ENCODE measurements at regions not wholly inside any gene's neighbourhood (a gene's known extent, or its start where the extent isn't known, plus 50 kb on each side); places are given as distances from the start of the nearest gene placed in this dataset.

DNA sequence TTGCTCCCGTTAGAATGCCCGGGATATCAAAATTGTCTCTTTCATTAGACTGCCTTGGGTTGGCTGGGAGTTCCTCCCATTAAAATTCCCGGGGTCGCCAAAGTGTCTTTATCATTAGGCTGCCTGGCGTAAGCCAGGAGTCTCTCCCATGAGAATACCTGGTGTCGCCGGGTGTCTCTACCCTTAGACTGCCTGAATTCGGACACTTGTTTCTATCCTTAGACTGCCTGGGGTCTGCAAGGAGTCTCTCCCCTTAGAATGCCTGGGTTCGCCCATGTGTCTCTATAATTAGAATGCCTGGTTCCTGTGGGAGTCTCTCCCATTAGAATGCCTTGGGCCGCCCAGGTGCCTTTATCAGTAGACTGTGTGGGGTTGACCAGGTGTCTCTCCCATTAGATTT, 1538.2 kb downstream of the UQCRFS1 start:
- no peak overlapping the region for H3K4me3 ChIP-seq (ENCODE audit: low read length)
- TF ChIP-seq, protein P1, sequence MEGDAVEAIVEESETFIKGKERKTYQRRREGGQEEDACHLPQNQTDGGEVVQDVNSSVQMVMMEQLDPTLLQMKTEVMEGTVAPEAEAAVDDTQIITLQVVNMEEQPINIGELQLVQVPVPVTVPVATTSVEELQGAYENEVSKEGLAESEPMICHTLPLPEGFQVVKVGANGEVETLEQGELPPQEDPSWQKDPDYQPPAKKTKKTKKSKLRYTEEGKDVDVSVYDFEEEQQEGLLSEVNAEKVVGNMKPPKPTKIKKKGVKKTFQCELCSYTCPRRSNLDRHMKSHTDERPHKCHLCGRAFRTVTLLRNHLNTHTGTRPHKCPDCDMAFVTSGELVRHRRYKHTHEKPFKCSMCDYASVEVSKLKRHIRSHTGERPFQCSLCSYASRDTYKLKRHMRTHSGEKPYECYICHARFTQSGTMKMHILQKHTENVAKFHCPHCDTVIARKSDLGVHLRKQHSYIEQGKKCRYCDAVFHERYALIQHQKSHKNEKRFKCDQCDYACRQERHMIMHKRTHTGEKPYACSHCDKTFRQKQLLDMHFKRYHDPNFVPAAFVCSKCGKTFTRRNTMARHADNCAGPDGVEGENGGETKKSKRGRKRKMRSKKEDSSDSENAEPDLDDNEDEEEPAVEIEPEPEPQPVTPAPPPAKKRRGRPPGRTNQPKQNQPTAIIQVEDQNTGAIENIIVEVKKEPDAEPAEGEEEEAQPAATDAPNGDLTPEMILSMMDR (IDR thresholded peaks at IDR 0.05; ENCODE audit: insufficient read depth, low read depth, low read length, missing control alignments): no peak
- no peak for DNase-seq (ENCODE audit: low read depth)

- no peak overlapping the region for H3K4me3 ChIP-seq (ENCODE audit: low read length)
- no peak for DNase-seq (ENCODE audit: low read depth)
- TF ChIP-seq, protein P1 (IDR thresholded peaks at IDR 0.05; ENCODE audit: insufficient read depth, low read depth, low read length, missing control alignments): no peak
Observed at GRCh38 chr19:27673986-27674385, 1539.0 kb downstream of the UQCRFS1 start.

DNA sequence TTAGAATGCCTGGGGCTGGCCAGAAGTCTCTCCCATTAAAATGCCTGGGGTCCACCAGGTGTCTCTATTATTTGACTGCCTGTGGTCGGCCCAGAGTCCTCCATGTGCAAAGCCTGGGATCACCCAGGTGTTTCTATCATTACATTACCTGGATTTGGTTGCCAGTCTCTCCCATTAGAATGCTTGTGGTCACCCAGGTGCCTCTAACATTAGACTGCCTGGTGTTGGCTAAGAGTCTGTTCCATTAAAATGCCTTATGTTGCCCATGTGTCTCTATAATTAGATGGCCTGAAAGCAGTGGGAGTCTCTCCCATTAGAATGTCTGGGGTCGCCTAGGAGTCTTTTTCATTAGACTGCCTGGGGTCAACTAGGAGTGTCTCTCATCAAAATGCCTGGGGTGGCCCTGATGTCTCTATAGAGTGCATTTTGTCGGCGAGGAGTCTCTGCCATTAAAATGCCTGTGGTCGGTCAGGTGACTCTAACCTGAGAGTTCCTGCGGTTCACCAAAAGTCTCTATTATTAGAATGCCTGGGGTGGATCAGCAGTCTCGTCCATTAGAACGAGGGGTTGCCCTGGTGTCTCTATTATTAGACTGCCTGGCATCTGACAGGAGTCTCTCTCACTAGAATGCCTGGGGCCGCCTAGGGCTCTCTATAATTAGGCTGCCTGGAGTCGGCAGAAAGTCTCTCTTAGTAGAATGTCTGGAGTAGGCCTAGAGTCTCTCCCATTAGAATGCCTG, 1540.5 kb downstream of the UQCRFS1 start:
- DNase-seq (ENCODE audit: low read depth): no peak
- TF ChIP-seq, protein P1 (IDR thresholded peaks at IDR 0.05; ENCODE audit: insufficient read depth, low read depth, low read length, missing control alignments): no peak
- H3K4me3 ChIP-seq (ENCODE audit: low read length): no peak overlapping the region

DNA sequence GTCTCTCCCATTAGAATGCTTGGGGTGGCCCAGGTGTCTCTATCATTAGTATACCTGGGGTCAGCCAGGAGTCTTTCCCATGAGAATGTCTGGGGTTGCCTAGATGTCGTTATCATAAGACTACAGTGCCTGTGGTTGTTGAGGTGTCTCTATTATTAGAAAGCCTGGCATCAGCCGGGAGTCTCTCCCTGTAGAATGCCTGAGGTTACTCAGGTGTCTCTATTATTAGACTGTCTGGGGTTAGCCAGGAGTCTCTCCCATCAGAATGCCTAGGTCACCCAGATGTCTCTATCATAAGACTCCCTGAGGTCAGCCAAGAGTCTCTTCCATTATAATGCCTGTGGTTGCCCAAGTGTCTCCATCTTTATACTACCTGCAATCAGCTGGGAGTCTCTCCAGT, 1541.1 kb downstream of the UQCRFS1 start:
- H3K4me3 ChIP-seq (ENCODE audit: low read length): no peak overlapping the region
- TF ChIP-seq, protein P1 (IDR thresholded peaks at IDR 0.05; ENCODE audit: insufficient read depth, low read depth, low read length, missing control alignments): no peak
- DNase-seq (ENCODE audit: low read depth): no peak

GRCh38 chr19:27660428-27660827, 1552.5 kb downstream of the UQCRFS1 start:
- DNase-seq (ENCODE audit: low read depth): no peak
- H3K4me3 ChIP-seq (ENCODE audit: low read length): no peak overlapping the region
- TF ChIP-seq, protein P1 (IDR thresholded peaks at IDR 0.05; ENCODE audit: insufficient read depth, low read depth, low read length, missing control alignments): no peak

DNA sequence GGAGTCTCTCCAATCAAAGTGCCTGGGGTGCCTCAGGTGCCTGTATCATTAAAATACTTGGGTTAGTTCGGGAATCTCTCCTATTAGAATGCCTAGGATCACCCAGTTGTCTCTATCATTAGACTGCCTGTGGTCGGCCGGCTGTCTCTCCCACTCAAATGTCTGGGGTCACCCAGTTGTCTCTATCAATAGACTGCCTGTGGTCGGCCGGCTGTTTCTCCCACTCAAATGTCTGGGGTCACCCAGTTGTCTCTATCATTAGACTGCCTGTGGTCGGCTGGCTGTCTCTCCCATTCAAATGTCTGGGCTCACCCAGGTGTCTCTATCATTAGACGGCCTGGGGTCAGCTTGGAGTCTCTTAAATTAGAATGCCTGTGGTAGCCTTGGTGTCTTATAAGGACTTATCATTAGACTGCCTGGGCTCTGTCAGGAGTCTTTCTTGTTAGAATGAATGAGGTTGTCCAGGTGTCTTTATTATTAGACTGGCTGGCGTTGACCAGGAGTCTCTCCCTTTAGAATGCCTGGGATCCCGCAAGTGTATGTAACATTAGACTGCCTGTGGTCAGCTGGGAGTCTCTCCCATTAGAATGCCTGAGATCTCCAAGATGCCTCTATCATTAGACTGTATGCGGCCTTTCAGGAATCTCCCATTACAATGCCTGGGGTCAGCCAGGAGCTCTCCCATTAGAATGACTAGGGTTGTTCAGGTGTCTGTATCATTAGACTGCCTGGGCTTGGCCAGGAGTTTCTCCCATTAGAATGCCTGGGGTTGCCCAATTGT, 1555.5 kb downstream of the UQCRFS1 start:
- TF ChIP-seq, protein P1 (IDR thresholded peaks at IDR 0.05; ENCODE audit: insufficient read depth, low read depth, low read length, missing control alignments): no peak
- DNase-seq (ENCODE audit: low read depth): peak; percentile 2
- H3K4me3 ChIP-seq (ENCODE audit: low read length): no peak overlapping the region

Data from epithelial cell of esophagus (primary cell).